Chondrocyte (in vitro differentiated cells): ENCODE measurements at regions not wholly inside any gene's neighbourhood (a gene's known extent, or its start where the extent isn't known, plus 50 kb on each side); places are given as distances from the start of the nearest gene placed in this dataset.

ENCODE experiments used
- DNase-seq: peaks from one replicate; pipeline ENCODE4 v3.0.0; 2021; ENCODE audit warnings: mixed read lengths, low spot score
- H3K27ac Mint-ChIP-seq: one replicate; pipeline ENCODE4 v1.8.0; 2021; ENCODE audit warnings: mild to moderate bottlenecking, moderate library complexity, mixed read lengths; ENCODE audit not compliant: unreplicated experiment
- H3K27me3 Mint-ChIP-seq: 2 replicates; pipeline ENCODE4 v1.8.0; 2021; ENCODE audit warnings: low read depth, mixed read lengths
- H3K36me3 Mint-ChIP-seq: 2 replicates; pipeline ENCODE4 v1.8.0; 2021; ENCODE audit warnings: low read depth, mixed read lengths
- H3K4me1 Mint-ChIP-seq: 2 replicates; pipeline ENCODE4 v1.8.0; 2021; ENCODE audit warnings: low read depth, mild to moderate bottlenecking, mixed read lengths
- H3K4me3 Mint-ChIP-seq: one replicate; pipeline ENCODE4 v1.8.0; 2021; ENCODE audit warnings: mild to moderate bottlenecking, moderate library complexity, mixed read lengths; ENCODE audit not compliant: unreplicated experiment
- H3K9me3 Mint-ChIP-seq: 2 replicates; pipeline ENCODE4 v1.8.0; 2021; ENCODE audit warnings: low read depth, mixed read lengths
- CTCF ChIP-seq: fragments of 200-600 bp; sonication (generic); IDR thresholded peaks from 2 replicates; pipeline ENCODE4 v1.5.0; 2021; ENCODE audit warnings: antibody characterized with exemption, mild to moderate bottlenecking, moderate library complexity

GRCh38 chr4:175871774-175872405 lies 59.8 kb upstream of the GPM6A start:
- Mint-ChIP-seq H3K27ac (no peak overlapping the region), H3K9me3 (peaks cover 13% of the 10 kb centered on the region), H3K36me3 (no peaks in the 10 kb centered on the region), H3K4me1 (peaks cover 6% of the 10 kb centered on the region), H3K4me3 (no peak overlapping the region), H3K27me3 (peaks cover 13% of the 10 kb centered on the region)
- no peak for DNase-seq
- TF ChIP-seq CTCF, result no peak

- Mint-ChIP-seq H3K27ac (no peak overlapping the region), H3K36me3 (no peaks in the 10 kb centered on the region), H3K27me3 (peaks cover 13% of the 10 kb centered on the region), H3K4me1 (peaks cover 6% of the 10 kb centered on the region), H3K4me3 (no peak overlapping the region), H3K9me3 (peaks cover 5% of the 10 kb centered on the region)
- no peak for DNase-seq
- TF ChIP-seq CTCF, result no peak
Measured at GRCh38 chr4:175873707-175874106, 61.6 kb upstream of the GPM6A start.

- H3K27me3 Mint-ChIP-seq, result peaks cover 13% of the 10 kb centered on the region
- no peak for TF ChIP-seq CTCF
- H3K27ac Mint-ChIP-seq, result no peak overlapping the region
- H3K36me3 Mint-ChIP-seq, result peaks cover 2% of the 10 kb centered on the region
- H3K4me3 Mint-ChIP-seq, result no peak overlapping the region
- H3K4me1 Mint-ChIP-seq, result peaks cover 6% of the 10 kb centered on the region
- no peak for DNase-seq
- H3K9me3 Mint-ChIP-seq, result peaks cover 8% of the 10 kb centered on the region
Measured at GRCh38 chr4:175874306-175874705, 62.2 kb upstream of the GPM6A start.

GRCh38 chr4:175875993-175876771 lies 64.1 kb upstream of the GPM6A start:
- no peak for TF ChIP-seq CTCF
- H3K27me3 Mint-ChIP-seq, result peaks cover 13% of the 10 kb centered on the region
- H3K4me1 Mint-ChIP-seq, result peaks cover 6% of the 10 kb centered on the region
- no peak for DNase-seq
- H3K4me3 Mint-ChIP-seq, result no peak overlapping the region
- peaks cover 8% of the 10 kb centered on the region for H3K9me3 Mint-ChIP-seq
- peaks cover 2% of the 10 kb centered on the region for H3K36me3 Mint-ChIP-seq
- no peak overlapping the region for H3K27ac Mint-ChIP-seq

GRCh38 chr4:175882891-175883290 lies 70.8 kb upstream of the GPM6A start:
- TF ChIP-seq CTCF, result no peak
- Mint-ChIP-seq H3K36me3 (peaks cover 2% of the 10 kb centered on the region), H3K4me1 (no peaks in the 10 kb centered on the region), H3K4me3 (no peak overlapping the region), H3K27ac (no peak overlapping the region), H3K9me3 (peaks cover 16% of the 10 kb centered on the region), H3K27me3 (peaks cover 2% of the 10 kb centered on the region)
- no peak for DNase-seq
